ENCODE measurements at regions not wholly inside any gene's neighbourhood (a gene's known extent, or its start where the extent isn't known, plus 50 kb on each side); places are given as distances from the start of the nearest gene placed in this dataset.
"Not testable (repeated sequence)": the region's sequence is repeated elsewhere in the genome, so short reads cannot be mapped to it uniquely, and the experiment has no call there.

- Histone ChIP-seq H3K27me3 (ENCODE audit: control insufficient read depth, insufficient read depth, low read length) (no peaks in the 10 kb centered on the region), H3K9ac (ENCODE audit: low read depth, low read length) (no peak overlapping the region), H3K9me3 (replicated peaks; ENCODE audit: low read length) (peaks cover 4% of the 10 kb centered on the region), H3K4me3 (ENCODE audit: low read length) (no peak overlapping the region), H3K4me1 (ENCODE audit: control insufficient read depth, insufficient read depth, low read length) (peaks cover 24% of the 10 kb centered on the region), H3K36me3 (ENCODE audit: insufficient read depth, low read length) (no peaks in the 10 kb centered on the region), H3K4me2 (ENCODE audit: low read length) (no peak overlapping the region)
Observed at GRCh38 chr16:48085729-48086128, 70.1 kb downstream of the ABCC12 start.

- Histone ChIP-seq H3K9ac (ENCODE audit: low read depth, low read length) (no peak overlapping the region), H3K9me3 (replicated peaks; ENCODE audit: low read length) (peaks cover 4% of the 10 kb centered on the region)
Observed at GRCh38 chr16:48084826-48085225, 71.0 kb downstream of the ABCC12 start.

GRCh38 chr16:48082516-48082915 is 73.3 kb downstream of the ABCC12 start:
- H3K9me3 ChIP-seq (replicated peaks; ENCODE audit: low read length): peaks cover 4% of the 10 kb centered on the region
- no peaks in the 10 kb centered on the region for H3K27me3 ChIP-seq (ENCODE audit: control insufficient read depth, insufficient read depth, low read length)
- no peaks in the 10 kb centered on the region for H3K36me3 ChIP-seq (ENCODE audit: insufficient read depth, low read length)
- peaks cover 27% of the 10 kb centered on the region for H3K4me1 ChIP-seq (ENCODE audit: control insufficient read depth, insufficient read depth, low read length)
- H3K4me2 ChIP-seq (ENCODE audit: low read length): no peak overlapping the region
- peak overlapping the region; percentile 42 for H3K9ac ChIP-seq (ENCODE audit: low read depth, low read length)
- H3K4me3 ChIP-seq (ENCODE audit: low read length): no peak overlapping the region

More at GRCh38 chr16:48084826-48085225, 71.0 kb downstream of the ABCC12 start:
- Histone ChIP-seq H3K4me1 (ENCODE audit: control insufficient read depth, insufficient read depth, low read length) (peaks cover 32% of the 10 kb centered on the region), H3K4me3 (ENCODE audit: low read length) (no peak overlapping the region), H3K4me2 (ENCODE audit: low read length) (no peak overlapping the region), H3K36me3 (ENCODE audit: insufficient read depth, low read length) (no peaks in the 10 kb centered on the region), H3K27me3 (ENCODE audit: control insufficient read depth, insufficient read depth, low read length) (no peaks in the 10 kb centered on the region)

- Histone ChIP-seq H3K4me1 (ENCODE audit: control insufficient read depth, insufficient read depth, low read length) (peaks cover 35% of the 10 kb centered on the region), H3K9ac (ENCODE audit: low read depth, low read length) (peak overlapping the region; percentile 42), H3K4me2 (ENCODE audit: low read length) (peak overlapping the region; percentile 49), H3K36me3 (ENCODE audit: insufficient read depth, low read length) (no peaks in the 10 kb centered on the region), H3K27me3 (ENCODE audit: control insufficient read depth, insufficient read depth, low read length) (no peaks in the 10 kb centered on the region), H3K9me3 (replicated peaks; ENCODE audit: low read length) (peaks cover 4% of the 10 kb centered on the region), H3K4me3 (ENCODE audit: low read length) (no peak overlapping the region)
Observed at GRCh38 chr16:48081656-48082055, 74.1 kb downstream of the ABCC12 start.

- H3K9ac ChIP-seq (ENCODE audit: low read depth, low read length): peak overlapping the region; percentile 76
- H3K4me1 ChIP-seq (ENCODE audit: control insufficient read depth, insufficient read depth, low read length): peaks cover 41% of the 10 kb centered on the region
- H3K4me2 ChIP-seq (ENCODE audit: low read length): peak overlapping the region; percentile 63
- H3K4me3 ChIP-seq (ENCODE audit: low read length): peak overlapping the region; percentile 3
- H3K9me3 ChIP-seq (replicated peaks; ENCODE audit: low read length): no peaks in the 10 kb centered on the region
- no peaks in the 10 kb centered on the region for H3K27me3 ChIP-seq (ENCODE audit: control insufficient read depth, insufficient read depth, low read length)
- H3K36me3 ChIP-seq (ENCODE audit: insufficient read depth, low read length): no peaks in the 10 kb centered on the region
Observed at GRCh38 chr16:48076455-48077012, 79.3 kb downstream of the ABCC12 start.

- H3K4me2 ChIP-seq (ENCODE audit: low read length): peak overlapping the region; percentile 63
- H3K9ac ChIP-seq (ENCODE audit: low read depth, low read length): peak overlapping the region; percentile 76
Observed at GRCh38 chr16:48075398-48075797, 80.4 kb downstream of the ABCC12 start.

GRCh38 chr16:48067388-48067787 is 88.4 kb downstream of the ABCC12 start:
- Histone ChIP-seq H3K4me1 (ENCODE audit: control insufficient read depth, insufficient read depth, low read length) (no peaks in the 10 kb centered on the region), H3K4me2 (ENCODE audit: low read length) (no peak overlapping the region), H3K36me3 (ENCODE audit: insufficient read depth, low read length) (no peaks in the 10 kb centered on the region), H3K27me3 (ENCODE audit: control insufficient read depth, insufficient read depth, low read length) (no peaks in the 10 kb centered on the region), H3K9ac (ENCODE audit: low read depth, low read length) (no peak overlapping the region), H3K9me3 (replicated peaks; ENCODE audit: low read length) (no peaks in the 10 kb centered on the region), H3K4me3 (ENCODE audit: low read length) (no peak overlapping the region)

More at GRCh38 chr16:48075398-48075797, 80.4 kb downstream of the ABCC12 start:
- H3K4me1 ChIP-seq (ENCODE audit: control insufficient read depth, insufficient read depth, low read length): peaks cover 29% of the 10 kb centered on the region
- no peaks in the 10 kb centered on the region for H3K9me3 ChIP-seq (replicated peaks; ENCODE audit: low read length)
- no peaks in the 10 kb centered on the region for H3K27me3 ChIP-seq (ENCODE audit: control insufficient read depth, insufficient read depth, low read length)
- no peaks in the 10 kb centered on the region for H3K36me3 ChIP-seq (ENCODE audit: insufficient read depth, low read length)
- no peak overlapping the region for H3K4me3 ChIP-seq (ENCODE audit: low read length)

- H3K27me3 ChIP-seq (ENCODE audit: control insufficient read depth, insufficient read depth, low read length): no peaks in the 10 kb centered on the region
- no peak overlapping the region for H3K4me3 ChIP-seq (ENCODE audit: low read length)
- no peaks in the 10 kb centered on the region for H3K36me3 ChIP-seq (ENCODE audit: insufficient read depth, low read length)
- no peaks in the 10 kb centered on the region for H3K4me1 ChIP-seq (ENCODE audit: control insufficient read depth, insufficient read depth, low read length)
- no peaks in the 10 kb centered on the region for H3K9me3 ChIP-seq (replicated peaks; ENCODE audit: low read length)
- H3K9ac ChIP-seq (ENCODE audit: low read depth, low read length): no peak overlapping the region
- H3K4me2 ChIP-seq (ENCODE audit: low read length): no peak overlapping the region
Observed at GRCh38 chr16:48064971-48065370, 90.8 kb downstream of the ABCC12 start.

- Histone ChIP-seq H3K4me1 (ENCODE audit: control insufficient read depth, insufficient read depth, low read length) (no peaks in the 10 kb centered on the region), H3K9me3 (replicated peaks; ENCODE audit: low read length) (no peaks in the 10 kb centered on the region), H3K27me3 (ENCODE audit: control insufficient read depth, insufficient read depth, low read length) (no peaks in the 10 kb centered on the region)
Observed at GRCh38 chr16:48062681-48063080, 93.1 kb downstream of the ABCC12 start.

GRCh38 chr16:48059936-48060335 is 95.9 kb downstream of the ABCC12 start:
- no peak overlapping the region for H3K9ac ChIP-seq (ENCODE audit: low read depth, low read length)

More at GRCh38 chr16:48062681-48063080, 93.1 kb downstream of the ABCC12 start:
- Histone ChIP-seq H3K4me2 (ENCODE audit: low read length) (no peak overlapping the region), H3K4me3 (ENCODE audit: low read length) (no peak overlapping the region), H3K9ac (ENCODE audit: low read depth, low read length) (no peak overlapping the region), H3K36me3 (ENCODE audit: insufficient read depth, low read length) (no peaks in the 10 kb centered on the region)

GRCh38 chr16:48059190-48059589 is 96.6 kb downstream of the ABCC12 start:
- H3K4me1 ChIP-seq (ENCODE audit: control insufficient read depth, insufficient read depth, low read length); H3K4me2 ChIP-seq (ENCODE audit: low read length); H3K27me3 ChIP-seq (ENCODE audit: control insufficient read depth, insufficient read depth, low read length); H3K9me3 ChIP-seq (replicated peaks; ENCODE audit: low read length); H3K36me3 ChIP-seq (ENCODE audit: insufficient read depth, low read length); H3K9ac ChIP-seq (ENCODE audit: low read depth, low read length); H3K4me3 ChIP-seq (ENCODE audit: low read length): not testable (repeated sequence)

More at GRCh38 chr16:48059936-48060335, 95.9 kb downstream of the ABCC12 start:
- Histone ChIP-seq H3K4me1 (ENCODE audit: control insufficient read depth, insufficient read depth, low read length) (no peaks in the 10 kb centered on the region), H3K4me3 (ENCODE audit: low read length) (no peak overlapping the region), H3K36me3 (ENCODE audit: insufficient read depth, low read length) (no peaks in the 10 kb centered on the region), H3K4me2 (ENCODE audit: low read length) (no peak overlapping the region), H3K9me3 (replicated peaks; ENCODE audit: low read length) (no peaks in the 10 kb centered on the region), H3K27me3 (ENCODE audit: control insufficient read depth, insufficient read depth, low read length) (no peaks in the 10 kb centered on the region)

GRCh38 chr16:48057048-48057447 is 98.7 kb downstream of the ABCC12 start:
- Histone ChIP-seq H3K9ac (ENCODE audit: low read depth, low read length) (no peak overlapping the region), H3K36me3 (ENCODE audit: insufficient read depth, low read length) (no peaks in the 10 kb centered on the region), H3K9me3 (replicated peaks; ENCODE audit: low read length) (no peaks in the 10 kb centered on the region), H3K27me3 (ENCODE audit: control insufficient read depth, insufficient read depth, low read length) (no peaks in the 10 kb centered on the region), H3K4me1 (ENCODE audit: control insufficient read depth, insufficient read depth, low read length) (no peaks in the 10 kb centered on the region), H3K4me2 (ENCODE audit: low read length) (no peak overlapping the region), H3K4me3 (ENCODE audit: low read length) (no peak overlapping the region)

Data from skeletal muscle satellite cell (primary cell).